ENCODE measurements at regions not wholly inside any gene's neighbourhood (a gene's known extent, or its start where the extent isn't known, plus 50 kb on each side); places are given as distances from the start of the nearest gene placed in this dataset.

DNA sequence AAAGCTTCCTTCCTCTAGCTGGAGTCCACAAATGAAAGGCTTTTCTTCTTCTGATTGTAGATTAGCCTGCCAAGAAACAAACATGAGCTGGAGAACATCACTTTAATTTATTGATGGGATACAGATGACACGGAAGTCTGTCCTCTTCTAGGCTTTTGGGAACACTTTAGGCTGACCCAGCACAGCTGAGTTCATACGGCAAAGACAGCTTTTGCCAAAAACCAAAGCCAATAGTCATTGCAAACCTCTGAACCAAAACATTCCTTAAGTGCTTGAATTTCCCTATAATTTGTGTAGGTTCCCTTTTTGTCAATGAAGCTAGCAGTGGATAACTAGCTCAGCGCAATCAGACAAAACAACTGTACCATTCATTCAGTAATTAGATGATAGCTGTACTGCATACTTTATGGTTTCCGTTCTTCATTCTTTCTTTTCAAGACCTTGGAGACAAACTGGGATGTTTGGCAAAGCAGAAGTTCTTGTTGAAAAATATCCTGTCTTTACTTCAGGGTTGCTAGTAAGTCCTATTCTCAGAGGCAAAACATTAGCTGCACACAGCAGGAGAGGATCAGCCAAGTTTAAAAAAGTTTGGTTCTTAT lies 95.7 kb upstream of the SPRY2 start:
- no peak overlapping the region for H3K9ac ChIP-seq (ENCODE audit: low read length)
- no peaks in the 10 kb centered on the region for H3K27me3 ChIP-seq (ENCODE audit: insufficient read depth, low read depth, low read length)
- no peak overlapping the region for H2AFZ ChIP-seq (ENCODE audit: low read depth, low read length)
- H3K9me3 ChIP-seq (ENCODE audit: low read length): no peaks in the 10 kb centered on the region
- H4K20me1 ChIP-seq (ENCODE audit: insufficient read depth): no peaks in the 10 kb centered on the region
- no peaks in the 10 kb centered on the region for H3K9me2 ChIP-seq (ENCODE audit: insufficient read depth, low read length)
- no peaks in the 10 kb centered on the region for H3F3A ChIP-seq (ENCODE audit: insufficient read depth, low read length, poor library complexity, severe bottlenecking)
- H3K36me3 ChIP-seq (ENCODE audit: insufficient read depth, low read length): no peaks in the 10 kb centered on the region
- no peak overlapping the region for H3K27ac ChIP-seq (ENCODE audit: low read length)
- no peak overlapping the region for H3K4me2 ChIP-seq (ENCODE audit: low read length)
- TF ChIP-seq EZH2 (IDR thresholded peaks at IDR 0.05; ENCODE audit: borderline replicate concordance, insufficient read depth, low read length, poor library complexity, severe bottlenecking) (no peak), SMC3 (conservative IDR thresholded peaks at IDR 0.05; ENCODE audit: poor library complexity) (no peak), RAD21 (conservative IDR thresholded peaks at IDR 0.05) (no peak), MXI1 (conservative IDR thresholded peaks at IDR 0.05; ENCODE audit: poor library complexity, severe bottlenecking) (no peak), TAF1 (IDR thresholded peaks at IDR 0.05; ENCODE audit: low read depth) (no peak), POLR2AphosphoS5 (IDR thresholded peaks at IDR 0.05) (no peak), EP300 (conservative IDR thresholded peaks at IDR 0.05; ENCODE audit: poor library complexity, severe bottlenecking) (no peak)
- TF ChIP-seq, protein P1, sequence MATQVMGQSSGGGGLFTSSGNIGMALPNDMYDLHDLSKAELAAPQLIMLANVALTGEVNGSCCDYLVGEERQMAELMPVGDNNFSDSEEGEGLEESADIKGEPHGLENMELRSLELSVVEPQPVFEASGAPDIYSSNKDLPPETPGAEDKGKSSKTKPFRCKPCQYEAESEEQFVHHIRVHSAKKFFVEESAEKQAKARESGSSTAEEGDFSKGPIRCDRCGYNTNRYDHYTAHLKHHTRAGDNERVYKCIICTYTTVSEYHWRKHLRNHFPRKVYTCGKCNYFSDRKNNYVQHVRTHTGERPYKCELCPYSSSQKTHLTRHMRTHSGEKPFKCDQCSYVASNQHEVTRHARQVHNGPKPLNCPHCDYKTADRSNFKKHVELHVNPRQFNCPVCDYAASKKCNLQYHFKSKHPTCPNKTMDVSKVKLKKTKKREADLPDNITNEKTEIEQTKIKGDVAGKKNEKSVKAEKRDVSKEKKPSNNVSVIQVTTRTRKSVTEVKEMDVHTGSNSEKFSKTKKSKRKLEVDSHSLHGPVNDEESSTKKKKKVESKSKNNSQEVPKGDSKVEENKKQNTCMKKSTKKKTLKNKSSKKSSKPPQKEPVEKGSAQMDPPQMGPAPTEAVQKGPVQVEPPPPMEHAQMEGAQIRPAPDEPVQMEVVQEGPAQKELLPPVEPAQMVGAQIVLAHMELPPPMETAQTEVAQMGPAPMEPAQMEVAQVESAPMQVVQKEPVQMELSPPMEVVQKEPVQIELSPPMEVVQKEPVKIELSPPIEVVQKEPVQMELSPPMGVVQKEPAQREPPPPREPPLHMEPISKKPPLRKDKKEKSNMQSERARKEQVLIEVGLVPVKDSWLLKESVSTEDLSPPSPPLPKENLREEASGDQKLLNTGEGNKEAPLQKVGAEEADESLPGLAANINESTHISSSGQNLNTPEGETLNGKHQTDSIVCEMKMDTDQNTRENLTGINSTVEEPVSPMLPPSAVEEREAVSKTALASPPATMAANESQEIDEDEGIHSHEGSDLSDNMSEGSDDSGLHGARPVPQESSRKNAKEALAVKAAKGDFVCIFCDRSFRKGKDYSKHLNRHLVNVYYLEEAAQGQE (IDR thresholded peaks at IDR 0.05; ENCODE audit: borderline replicate concordance): no peak
- TF ChIP-seq, protein P2, sequence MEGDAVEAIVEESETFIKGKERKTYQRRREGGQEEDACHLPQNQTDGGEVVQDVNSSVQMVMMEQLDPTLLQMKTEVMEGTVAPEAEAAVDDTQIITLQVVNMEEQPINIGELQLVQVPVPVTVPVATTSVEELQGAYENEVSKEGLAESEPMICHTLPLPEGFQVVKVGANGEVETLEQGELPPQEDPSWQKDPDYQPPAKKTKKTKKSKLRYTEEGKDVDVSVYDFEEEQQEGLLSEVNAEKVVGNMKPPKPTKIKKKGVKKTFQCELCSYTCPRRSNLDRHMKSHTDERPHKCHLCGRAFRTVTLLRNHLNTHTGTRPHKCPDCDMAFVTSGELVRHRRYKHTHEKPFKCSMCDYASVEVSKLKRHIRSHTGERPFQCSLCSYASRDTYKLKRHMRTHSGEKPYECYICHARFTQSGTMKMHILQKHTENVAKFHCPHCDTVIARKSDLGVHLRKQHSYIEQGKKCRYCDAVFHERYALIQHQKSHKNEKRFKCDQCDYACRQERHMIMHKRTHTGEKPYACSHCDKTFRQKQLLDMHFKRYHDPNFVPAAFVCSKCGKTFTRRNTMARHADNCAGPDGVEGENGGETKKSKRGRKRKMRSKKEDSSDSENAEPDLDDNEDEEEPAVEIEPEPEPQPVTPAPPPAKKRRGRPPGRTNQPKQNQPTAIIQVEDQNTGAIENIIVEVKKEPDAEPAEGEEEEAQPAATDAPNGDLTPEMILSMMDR (IDR thresholded peaks at IDR 0.05; ENCODE audit: poor library complexity, severe bottlenecking): no peak
- H3K79me2 ChIP-seq (replicated peaks; ENCODE audit: insufficient read depth, low read length): no peaks in the 10 kb centered on the region
- no peak overlapping the region for H3K4me3 ChIP-seq (ENCODE audit: low read length)

DNA sequence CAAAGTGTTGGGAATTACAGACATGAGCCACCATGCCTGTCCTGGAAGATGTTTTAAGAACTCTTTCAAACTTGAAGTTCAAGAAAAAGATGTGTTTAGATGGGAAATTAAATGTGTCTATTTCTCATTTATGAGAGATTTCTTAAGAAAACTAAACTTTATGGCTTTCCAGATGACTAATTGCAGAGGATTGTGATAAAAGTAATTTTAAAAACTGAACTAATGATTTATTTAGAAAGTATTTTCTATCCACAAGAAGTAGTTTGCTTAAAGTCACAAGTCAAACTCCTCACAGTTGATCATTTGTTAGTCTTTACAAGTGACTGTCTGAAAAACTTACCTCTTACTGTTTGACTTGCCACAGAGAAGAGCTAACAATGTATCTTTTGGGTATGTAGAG lies 89.6 kb upstream of the SPRY2 start:
- Histone ChIP-seq H3K36me3 (ENCODE audit: insufficient read depth, low read length) (no peaks in the 10 kb centered on the region), H3K9ac (ENCODE audit: low read length) (no peak overlapping the region), H3F3A (ENCODE audit: insufficient read depth, low read length, poor library complexity, severe bottlenecking) (no peaks in the 10 kb centered on the region), H4K20me1 (ENCODE audit: insufficient read depth) (no peaks in the 10 kb centered on the region), H2AFZ (ENCODE audit: low read depth, low read length) (no peak overlapping the region), H3K27ac (ENCODE audit: low read length) (no peak overlapping the region), H3K79me2 (replicated peaks; ENCODE audit: insufficient read depth, low read length) (no peaks in the 10 kb centered on the region), H3K27me3 (ENCODE audit: insufficient read depth, low read depth, low read length) (no peaks in the 10 kb centered on the region), H3K4me2 (ENCODE audit: low read length) (no peak overlapping the region), H3K4me3 (ENCODE audit: low read length) (no peak overlapping the region), H3K9me2 (ENCODE audit: insufficient read depth, low read length) (no peaks in the 10 kb centered on the region), H3K9me3 (ENCODE audit: low read length) (no peaks in the 10 kb centered on the region)
- TF ChIP-seq MXI1 (conservative IDR thresholded peaks at IDR 0.05; ENCODE audit: poor library complexity, severe bottlenecking): no peak
